ENCODE measurements at regions not wholly inside any gene's neighbourhood (a gene's known extent, or its start where the extent isn't known, plus 50 kb on each side); places are given as distances from the start of the nearest gene placed in this dataset.
"Not testable (repeated sequence)": the region's sequence is repeated elsewhere in the genome, so short reads cannot be mapped to it uniquely, and the experiment has no call there.

DNA sequence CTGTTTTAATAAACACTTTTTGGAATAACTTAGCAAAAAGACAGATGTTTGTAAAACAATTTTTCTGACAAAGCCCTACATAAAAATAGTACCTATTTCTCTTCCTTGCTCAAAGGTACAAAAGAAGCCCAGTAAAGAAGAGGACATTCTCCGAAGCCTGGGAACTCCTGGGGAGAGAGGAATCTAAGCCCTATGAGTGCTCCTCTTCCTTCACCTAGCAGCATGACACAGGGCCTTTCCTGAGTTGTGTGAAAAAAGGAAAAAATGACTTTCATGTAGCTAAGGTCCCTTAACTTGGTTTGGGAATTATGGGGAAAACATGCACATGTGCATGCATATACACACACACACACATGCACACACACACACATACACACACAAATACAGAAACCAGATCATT is 586.9 kb downstream of the TMA16 start:
- no peak for DNase-seq (ENCODE audit: low read depth)

GRCh38 chr4:164081801-164082200 is 587.3 kb downstream of the TMA16 start:
- no peak for DNase-seq (ENCODE audit: low read depth)

- DNase-seq (ENCODE audit: low read depth) = no peak
Observed at GRCh38 chr4:164087733-164088132, 593.2 kb downstream of the TMA16 start.

GRCh38 chr4:164095313-164096110 is 601.0 kb downstream of the TMA16 start:
- no peak for DNase-seq (ENCODE audit: low read depth)

DNA sequence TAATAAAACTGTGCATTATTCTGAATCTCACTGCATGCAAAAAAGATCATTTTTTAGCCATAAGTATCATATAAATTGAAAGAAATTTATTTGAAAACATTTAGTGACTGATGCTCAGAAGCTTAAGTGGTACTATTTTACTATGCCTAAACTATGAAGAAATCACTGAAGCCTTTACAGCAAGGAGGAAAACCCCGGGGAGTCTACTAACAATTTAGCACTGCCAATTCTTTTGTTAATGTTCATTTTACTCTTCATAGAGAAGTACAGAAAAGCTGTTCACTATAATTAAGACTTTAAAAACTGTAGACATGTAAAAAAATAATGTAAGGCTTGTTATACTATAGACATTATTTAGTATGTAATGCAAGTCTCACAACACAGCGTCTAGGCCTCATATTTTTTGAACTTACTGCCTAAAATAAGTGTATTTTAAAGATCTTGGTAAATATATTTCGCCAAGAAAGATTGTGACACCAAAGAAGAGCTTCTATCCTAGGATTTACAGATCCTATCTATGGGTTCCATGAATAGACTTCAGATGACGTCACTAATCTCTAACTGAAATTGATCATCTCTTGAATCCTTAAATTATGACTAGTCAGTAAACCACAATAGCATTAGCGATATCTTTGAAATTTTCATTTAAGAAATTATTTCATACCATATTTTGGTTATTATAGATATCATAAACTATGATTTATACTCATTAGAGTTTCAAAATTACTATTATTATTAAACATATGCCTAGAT is 602.5 kb downstream of the TMA16 start:
- DNase-seq (ENCODE audit: low read depth) = no peak

- not testable (repeated sequence) for DNase-seq (ENCODE audit: low read depth)
Observed at GRCh38 chr4:164100741-164101365, 606.4 kb downstream of the TMA16 start.

DNA sequence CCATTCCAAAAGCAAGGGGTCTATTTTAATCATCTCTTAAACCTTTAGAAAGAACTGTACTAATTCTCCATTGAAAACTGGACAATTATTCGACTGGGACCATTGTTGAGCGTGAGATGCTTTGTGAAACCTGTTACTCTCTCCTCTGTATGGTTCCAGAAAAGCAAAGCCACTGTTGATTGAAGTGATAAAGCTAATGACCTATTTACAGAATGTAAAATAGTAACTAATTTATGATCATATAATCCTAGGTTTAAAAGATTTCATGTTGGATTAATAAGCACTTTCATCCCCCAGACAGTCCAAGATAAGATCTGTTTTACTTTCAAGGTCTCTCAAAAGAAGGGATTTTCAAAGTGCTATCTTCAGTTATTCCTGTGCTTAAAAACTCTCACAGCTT is 614.5 kb downstream of the TMA16 start:
- no peak for DNase-seq (ENCODE audit: low read depth)

DNA sequence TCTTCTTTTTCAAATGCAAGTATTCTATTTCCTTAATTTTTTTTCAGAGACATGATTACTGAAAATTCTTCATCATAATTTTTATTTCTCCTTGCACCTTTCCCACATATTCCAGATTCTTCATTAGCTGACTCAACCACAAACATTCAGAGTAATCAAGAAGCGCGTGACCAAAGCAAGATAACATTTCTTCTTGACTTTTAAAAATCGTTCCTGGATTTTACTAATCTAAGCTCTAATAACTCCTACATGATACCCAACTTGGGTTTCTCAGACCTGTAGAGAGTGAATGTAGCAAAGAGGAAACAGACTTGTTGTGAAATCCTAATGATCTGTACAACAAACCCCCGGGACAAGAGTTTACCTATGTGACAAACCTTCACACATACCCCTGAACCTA is 615.0 kb downstream of the TMA16 start:
- no peak for DNase-seq (ENCODE audit: low read depth)

DNA sequence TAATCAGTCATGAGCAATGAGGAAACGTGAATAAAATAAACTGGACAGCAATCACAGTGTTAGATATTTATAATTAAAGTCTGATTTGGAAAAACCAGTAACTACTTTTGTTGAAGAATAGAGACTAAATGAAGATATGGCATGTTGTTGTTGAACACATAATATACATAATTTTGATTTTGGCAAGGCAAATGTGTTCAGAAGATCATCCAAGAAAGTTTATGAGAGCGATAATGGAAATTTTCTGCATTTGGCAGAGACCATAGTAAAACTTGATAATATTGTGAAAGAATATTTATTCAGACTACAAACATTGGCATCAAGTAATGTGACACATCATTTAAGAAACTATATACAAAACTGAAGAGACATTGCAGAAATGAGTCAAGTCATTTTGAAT is 620.7 kb downstream of the TMA16 start:
- no peak for DNase-seq (ENCODE audit: low read depth)

- DNase-seq (ENCODE audit: low read depth) = no peak
Observed at GRCh38 chr4:164116286-164116685, 621.8 kb downstream of the TMA16 start.

DNA sequence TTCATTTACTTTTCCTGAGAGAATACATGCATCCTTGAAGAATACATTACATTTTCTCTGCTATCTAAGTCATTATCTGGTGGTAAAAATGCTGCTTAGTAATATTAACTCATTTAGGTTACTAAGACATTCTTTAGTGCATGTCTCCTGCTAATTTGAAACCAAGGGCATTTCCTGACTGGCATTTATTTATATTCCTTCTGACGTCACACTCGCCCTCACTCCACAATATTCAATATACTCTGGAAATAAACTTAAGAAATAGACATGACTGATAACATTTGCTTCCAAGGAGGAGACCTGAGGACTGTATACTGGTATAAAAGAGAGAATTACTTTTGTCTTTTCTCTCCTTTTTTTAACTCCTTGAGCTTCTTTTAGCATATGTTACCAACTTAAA is 619.5 kb upstream of the SMIM31 start:
- DNase-seq (ENCODE audit: low read depth) = no peak

GRCh38 chr4:164136180-164136616 is 617.7 kb upstream of the SMIM31 start:
- peak; percentile 55 for DNase-seq (ENCODE audit: low read depth)

DNA sequence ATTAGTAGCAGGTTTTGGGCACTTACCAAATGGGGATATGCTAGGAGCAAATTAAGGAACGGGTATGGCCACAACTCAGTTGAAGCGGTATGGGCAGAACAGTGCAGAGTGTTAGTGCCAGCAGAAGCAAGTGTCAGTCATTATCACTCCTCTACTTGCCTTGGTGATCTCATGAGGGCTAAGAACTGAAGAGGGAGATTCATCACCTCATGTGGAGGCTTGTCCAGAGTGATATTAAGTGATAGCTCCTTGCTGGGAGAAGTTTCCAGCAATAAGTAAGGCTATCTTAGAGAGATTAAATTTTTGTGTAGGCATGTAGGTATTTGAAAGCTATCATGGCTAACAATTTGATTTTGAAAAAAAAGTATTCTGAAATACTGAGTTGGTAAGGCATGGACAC is 615.4 kb upstream of the SMIM31 start:
- no peak for DNase-seq (ENCODE audit: low read depth)

DNA sequence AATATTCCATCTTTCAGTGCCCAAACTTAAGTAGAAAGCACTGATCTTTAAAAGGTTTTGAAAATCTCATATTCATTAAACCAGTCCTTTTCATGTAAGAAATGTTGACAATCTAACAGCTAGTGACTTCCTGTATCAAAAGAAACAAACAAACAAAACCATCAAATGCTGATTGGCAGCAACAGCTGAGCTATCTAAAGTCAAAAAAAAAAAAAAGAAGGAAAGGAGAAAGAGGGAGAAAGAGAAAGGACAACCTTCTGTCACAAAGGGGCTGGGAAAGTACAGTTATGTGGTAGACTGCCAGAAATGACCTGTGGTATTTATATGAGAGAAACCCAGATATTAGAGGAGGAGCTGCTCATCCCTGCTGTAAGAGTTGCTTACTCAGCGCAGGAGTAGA is 614.6 kb upstream of the SMIM31 start:
- no peak for DNase-seq (ENCODE audit: low read depth)

DNA sequence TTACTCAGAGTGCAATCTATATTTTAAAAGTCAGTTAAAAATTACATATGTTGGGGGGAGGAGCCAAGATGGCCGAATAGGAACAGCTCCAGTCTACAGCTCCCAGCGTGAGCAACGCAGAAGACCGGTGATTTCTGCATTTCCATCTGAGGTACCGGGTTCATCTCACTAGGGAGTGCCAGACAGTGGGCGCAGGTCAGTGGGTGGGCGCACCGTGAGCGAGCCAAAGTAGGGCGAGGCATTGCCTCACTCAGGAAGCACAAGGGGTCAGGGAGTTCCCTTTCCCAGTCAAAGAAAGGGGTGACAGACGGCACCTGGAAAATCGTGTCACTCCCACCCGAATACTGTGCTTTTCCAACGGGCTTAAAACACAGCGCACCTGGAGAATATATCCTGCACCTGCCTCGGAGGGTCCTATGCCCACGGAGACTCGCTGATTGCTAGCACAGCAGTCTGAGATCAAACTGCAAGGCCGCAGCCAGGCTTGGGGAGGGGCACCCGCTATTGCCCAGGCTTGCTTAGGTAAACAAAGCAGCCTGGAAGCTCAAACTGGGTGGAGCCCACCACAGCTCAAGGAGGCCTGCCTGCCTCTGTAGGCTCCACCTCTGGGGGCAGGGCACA is 612.1 kb upstream of the SMIM31 start:
- not testable (repeated sequence) for DNase-seq (ENCODE audit: low read depth)

- no peak for DNase-seq (ENCODE audit: low read depth)
Observed at GRCh38 chr4:164154416-164154815, 599.5 kb upstream of the SMIM31 start.

DNA sequence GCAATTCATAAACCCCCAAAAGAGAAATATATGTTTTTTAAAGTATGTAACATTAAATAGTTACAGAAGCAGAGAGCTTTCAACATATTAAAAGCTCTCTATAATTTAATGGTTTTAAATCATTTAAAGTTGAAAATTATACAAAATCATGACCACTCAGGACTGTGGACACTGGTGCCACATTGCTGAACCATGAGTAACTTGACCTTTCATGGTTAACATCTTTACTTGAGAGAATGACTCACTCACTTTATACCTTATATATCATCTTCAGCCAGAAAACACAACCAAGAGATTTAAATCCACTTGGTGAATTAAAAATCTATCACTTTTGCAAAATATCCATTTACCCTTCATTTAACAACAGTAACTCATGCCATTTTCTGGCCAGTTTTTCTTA is 584.3 kb upstream of the SMIM31 start:
- peak; percentile 64 for DNase-seq (ENCODE audit: low read depth)

GRCh38 chr4:164177153-164177552 is 576.8 kb upstream of the SMIM31 start:
- DNase-seq (ENCODE audit: low read depth) = no peak

GRCh38 chr4:164177753-164178152 is 576.2 kb upstream of the SMIM31 start:
- DNase-seq (ENCODE audit: low read depth) = no peak

DNA sequence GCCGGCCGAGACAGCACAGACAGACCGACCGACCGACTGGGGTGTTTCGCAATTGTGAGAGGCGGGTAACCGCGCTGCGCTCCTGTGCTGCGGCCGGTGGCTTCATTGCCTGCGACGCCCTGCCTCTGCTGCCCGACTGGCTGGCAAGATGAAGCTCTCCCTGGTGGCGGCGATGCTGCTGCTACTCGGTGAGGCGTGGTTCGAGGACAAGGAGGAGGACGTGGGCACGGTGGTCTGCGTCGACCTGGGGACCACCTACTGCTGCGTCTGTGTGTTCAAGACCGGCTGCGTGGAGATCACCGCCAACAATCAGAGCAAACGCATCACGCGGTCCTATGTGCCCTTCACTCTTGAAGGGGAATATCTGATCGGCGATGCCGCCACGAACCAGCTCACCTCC is 565.7 kb upstream of the SMIM31 start:
- no peak for DNase-seq (ENCODE audit: low read depth)

DNA sequence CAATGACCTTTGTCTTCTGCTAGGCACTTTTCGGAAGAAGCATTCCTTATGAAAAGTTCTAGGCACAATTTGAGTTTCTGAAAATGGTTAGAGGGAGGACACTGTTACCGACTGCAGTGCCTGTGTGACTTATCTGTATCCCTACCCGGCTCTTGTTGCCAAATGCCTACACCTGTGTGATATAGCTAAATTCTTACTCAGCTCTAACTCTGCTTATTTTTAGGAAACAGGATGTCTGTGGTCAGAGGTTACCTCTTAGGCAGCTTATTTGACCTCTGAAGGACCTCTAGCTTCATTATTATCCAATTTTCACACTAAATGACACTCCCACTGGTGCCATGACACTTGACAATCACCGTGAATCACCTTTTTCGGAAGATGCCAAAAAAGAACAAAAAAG is 561.1 kb upstream of the SMIM31 start:
- DNase-seq (ENCODE audit: low read depth) = no peak

DNA sequence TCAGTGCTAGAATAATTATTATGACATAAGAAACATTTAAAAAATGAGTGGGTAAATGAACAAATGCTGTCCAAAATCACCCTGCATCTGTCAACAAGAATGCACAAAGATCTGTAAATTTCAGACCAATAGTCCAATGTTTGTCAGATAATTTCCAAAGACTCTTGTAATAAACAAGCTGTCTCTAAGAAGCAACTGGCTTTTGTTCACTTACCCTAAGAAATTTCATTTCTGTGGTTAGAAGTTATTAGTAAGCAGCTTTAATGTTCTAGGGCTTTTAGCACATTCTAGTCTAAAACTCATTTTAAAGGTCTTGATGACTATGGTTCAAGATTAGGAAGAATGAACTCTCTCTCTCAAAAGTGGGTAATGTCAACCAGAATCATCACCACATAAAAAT is 560.3 kb upstream of the SMIM31 start:
- DNase-seq (ENCODE audit: low read depth) = no peak
